ENCODE measurements at regions not wholly inside any gene's neighbourhood (a gene's known extent, or its start where the extent isn't known, plus 50 kb on each side); places are given as distances from the start of the nearest gene placed in this dataset.

DNA sequence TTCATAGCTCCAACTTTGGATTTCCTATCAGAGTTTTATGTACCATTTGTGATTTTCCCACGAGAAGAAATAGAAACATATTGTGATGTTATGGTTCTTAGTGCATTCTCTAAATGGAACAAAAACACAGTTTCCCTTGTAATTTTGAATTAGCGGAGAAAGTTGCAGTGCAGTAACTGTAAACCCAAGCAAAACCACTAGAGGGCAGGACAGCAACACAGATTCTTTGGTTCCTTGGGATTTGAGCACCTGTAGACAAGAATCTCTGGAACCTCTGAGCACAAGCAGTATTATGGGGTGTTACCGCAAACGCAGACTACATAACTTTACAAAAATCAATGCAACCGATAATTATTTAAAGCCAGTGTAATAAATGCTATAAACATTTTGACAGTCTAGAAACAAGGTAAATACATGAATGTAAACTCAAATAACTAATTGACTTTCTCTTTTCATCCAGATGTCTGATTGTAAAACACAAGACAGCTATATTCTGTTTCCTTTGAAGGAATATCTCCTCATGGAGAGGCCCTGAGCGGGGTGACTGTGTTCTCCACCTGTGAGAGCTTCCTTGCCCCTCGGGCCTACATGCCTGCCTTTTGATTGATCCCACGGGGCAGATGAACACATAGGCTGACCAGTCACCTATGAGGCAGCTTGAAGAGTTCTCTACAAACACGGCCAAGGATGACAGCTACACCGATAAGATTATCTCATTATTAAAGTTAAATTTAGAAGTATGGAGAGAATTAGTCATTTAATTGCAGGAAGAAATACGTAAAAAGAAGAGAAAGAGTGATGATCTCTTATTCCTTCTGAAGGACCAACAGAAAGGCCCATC is 67.5 kb upstream of the COL21A1 start:
- peak; percentile 45 for DNase-seq
- in situ Hi-C loops (cut with HindIII; ENCODE audit: low pct_ligation_motif_present, low pct_unique_long_range_greater_than_20kb, low sequenced_read_pairs): no loop called here

- DNase-seq: no peak
- in situ Hi-C loops (cut with HindIII; ENCODE audit: low pct_ligation_motif_present, low pct_unique_long_range_greater_than_20kb, low sequenced_read_pairs): no loop called here
Observed at GRCh38 chr6:56311533-56312448, 64.4 kb upstream of the COL21A1 start.

- DNase-seq: no peak
- in situ Hi-C loops (cut with HindIII; ENCODE audit: low pct_ligation_motif_present, low pct_unique_long_range_greater_than_20kb, low sequenced_read_pairs): no loop called here
Observed at GRCh38 chr6:56311061-56311460, 63.7 kb upstream of the COL21A1 start.

DNA sequence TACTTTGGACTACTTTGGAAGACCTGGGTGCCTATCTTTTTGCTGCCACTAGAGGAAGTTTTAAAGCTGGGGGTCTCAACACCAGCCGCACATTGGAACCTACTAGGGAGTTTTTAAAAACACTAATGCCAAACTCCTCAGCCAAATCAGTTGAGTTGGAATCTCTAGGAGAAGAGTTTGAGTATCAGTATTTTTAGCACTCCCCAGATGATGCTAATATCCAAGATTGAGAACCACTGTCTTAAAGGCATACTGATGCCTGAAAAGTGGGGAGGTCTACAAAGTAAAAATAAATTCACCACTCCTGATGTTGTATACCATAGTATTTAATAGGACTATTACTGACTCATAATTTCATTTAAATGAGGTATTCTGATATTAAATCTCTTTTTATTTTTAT is 62.9 kb upstream of the COL21A1 start:
- DNase-seq: no peak
- in situ Hi-C loops (cut with HindIII; ENCODE audit: low pct_ligation_motif_present, low pct_unique_long_range_greater_than_20kb, low sequenced_read_pairs): no loop called here

DNA sequence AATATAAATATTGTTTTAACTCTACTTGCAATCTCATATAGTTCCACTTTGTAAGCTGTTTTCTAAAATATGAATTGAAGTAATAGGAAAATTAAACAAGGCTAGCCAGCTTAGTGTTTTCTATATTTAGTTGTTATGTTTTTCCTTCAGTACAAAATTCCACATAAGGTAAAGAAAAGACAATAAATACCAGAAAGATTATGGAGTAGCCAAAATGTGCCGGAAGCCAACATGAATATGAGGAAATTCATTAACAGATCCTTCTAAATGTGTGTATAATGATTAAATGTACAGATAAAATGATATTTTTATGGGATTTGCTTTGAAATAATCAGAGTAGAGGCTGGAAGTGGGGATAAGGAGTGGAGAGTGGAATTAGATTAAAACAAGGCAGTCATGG is 52.5 kb upstream of the COL21A1 start:
- no peak for DNase-seq
- in situ Hi-C loops (cut with HindIII; ENCODE audit: low pct_ligation_motif_present, low pct_unique_long_range_greater_than_20kb, low sequenced_read_pairs): no loop called here

GRCh38 chr6:56297022-56297989 is 49.9 kb upstream of the COL21A1 start:
- in situ Hi-C loops (cut with HindIII; ENCODE audit: low pct_ligation_motif_present, low pct_unique_long_range_greater_than_20kb, low sequenced_read_pairs): no loop called here

More at GRCh38 chr6:56297022-56297989, 49.9 kb upstream of the COL21A1 start:
- peak; percentile 15 for DNase-seq

Measured in ACHN (cell line).